NCI-H2196 (cell line): ENCODE measurements at regions not wholly inside any gene's neighbourhood (a gene's known extent, or its start where the extent isn't known, plus 50 kb on each side); places are given as distances from the start of the nearest gene placed in this dataset.

Source experiments
- DNase-seq: peaks from one replicate; lab custom pipeline; 2025; ENCODE audit not compliant: unreplicated experiment; lab: John Stamatoyannopoulos, UW

DNA sequence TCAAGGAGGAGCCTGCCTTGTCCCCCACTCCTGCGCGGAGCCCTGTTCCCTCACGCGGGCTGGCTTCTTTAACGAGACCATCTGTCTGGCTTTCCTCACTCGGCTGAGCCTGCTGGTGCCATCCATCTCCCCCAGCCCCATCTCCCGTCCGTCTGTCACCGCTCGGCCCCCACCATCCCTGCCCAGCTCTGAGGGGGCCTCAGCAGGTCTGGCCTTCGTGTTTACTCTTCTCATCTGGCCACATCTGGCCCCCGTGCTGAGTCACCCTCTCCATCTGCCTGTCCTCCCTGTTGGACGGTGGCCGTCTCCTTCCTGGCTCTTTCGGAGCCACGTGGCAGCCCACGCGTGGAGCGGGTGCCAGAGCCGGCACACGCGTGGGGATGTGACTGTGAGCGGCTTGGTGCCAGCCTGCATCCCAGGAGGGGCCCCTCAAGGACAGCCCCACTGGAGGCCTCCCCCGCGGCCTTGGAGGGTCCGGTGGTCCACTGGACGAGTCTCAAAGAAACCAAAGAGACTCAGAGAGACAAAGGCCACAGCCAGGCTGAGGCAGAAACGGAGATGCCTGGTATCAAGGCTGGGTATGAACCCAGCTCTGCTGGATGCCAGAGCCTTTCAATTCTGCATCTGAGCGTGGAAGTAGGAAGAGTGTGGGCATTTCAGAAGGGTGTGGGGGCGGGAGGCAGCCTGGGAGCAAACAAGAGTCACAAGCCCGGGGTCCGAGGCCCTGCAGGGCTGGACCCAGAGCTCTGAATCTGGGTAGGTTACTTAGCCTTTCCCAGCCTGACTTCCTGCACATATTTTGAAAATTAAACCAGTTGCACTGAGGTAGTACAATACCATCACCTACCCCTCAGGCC, 76.7 kb upstream of the UNC5A start:
- no peak for DNase-seq

DNA sequence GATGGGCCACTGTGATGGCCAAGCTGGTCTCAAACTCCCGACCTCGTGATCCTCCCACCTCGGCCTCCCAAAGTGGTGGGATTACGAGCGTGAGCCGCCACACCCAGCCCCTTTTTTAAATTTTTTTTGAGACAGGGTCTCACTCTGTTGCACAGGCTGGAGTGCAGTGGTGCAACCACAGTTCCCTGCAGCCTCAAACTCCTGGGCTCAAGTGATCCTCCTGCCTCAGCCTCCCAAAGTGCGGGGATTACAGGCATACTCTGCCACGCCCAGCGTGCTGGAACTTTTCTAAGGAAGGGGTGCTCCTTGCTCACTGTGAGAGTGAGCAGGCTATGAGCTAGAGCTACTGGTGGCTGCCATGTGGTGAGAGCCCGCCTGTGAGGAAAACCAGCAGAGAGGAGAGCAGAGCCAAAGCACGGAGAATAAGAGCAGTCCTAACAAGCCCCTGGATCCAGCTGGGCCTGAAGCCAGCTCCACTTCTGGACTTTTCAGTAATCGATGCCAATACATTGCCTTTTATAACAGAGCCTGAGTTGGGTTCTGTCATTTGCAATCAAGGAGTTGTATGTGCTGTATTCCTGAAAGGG, 75.5 kb upstream of the UNC5A start:
- no peak for DNase-seq

DNA sequence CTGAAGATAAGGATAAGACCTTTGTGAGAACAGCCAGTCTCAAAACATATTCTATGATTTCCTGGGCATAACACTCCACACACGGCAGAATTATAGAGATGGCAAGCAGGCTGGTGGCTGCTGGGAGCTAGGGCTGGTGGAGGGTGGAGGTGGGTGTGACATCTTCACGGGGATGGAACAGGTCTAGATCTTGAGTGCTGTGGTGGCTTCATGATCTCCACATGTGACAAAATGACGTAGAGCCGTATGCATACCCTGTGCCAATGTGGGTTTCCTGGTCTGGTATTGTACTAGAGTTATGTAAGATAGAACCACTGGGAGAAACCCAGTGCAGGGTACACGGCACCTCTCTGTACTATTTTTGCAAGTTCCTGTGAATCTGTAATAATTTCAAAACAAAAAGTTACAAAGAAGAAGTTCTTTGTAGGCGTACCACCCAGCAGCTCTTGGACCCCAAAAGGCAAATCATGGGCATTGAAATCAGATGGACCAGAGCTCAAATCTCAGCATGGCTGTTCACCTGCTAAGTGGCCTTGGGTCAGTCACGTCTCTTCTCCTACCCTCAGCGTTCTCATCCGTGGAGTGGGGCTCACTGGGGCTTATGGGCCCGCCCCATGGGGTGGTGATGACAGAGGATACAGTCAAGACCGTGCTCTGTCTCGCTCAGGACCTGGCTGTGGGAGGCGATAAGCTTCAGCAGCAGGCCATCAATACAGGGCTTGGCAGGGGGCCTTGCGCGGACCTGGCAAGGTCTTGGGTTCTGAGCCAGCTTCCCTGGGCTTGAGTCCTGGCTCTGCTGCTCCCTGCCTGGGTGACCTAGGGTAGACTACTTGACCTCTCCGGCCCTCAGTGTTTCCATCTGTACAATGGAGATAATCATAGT, 74.7 kb upstream of the UNC5A start:
- DNase-seq, result no peak

DNA sequence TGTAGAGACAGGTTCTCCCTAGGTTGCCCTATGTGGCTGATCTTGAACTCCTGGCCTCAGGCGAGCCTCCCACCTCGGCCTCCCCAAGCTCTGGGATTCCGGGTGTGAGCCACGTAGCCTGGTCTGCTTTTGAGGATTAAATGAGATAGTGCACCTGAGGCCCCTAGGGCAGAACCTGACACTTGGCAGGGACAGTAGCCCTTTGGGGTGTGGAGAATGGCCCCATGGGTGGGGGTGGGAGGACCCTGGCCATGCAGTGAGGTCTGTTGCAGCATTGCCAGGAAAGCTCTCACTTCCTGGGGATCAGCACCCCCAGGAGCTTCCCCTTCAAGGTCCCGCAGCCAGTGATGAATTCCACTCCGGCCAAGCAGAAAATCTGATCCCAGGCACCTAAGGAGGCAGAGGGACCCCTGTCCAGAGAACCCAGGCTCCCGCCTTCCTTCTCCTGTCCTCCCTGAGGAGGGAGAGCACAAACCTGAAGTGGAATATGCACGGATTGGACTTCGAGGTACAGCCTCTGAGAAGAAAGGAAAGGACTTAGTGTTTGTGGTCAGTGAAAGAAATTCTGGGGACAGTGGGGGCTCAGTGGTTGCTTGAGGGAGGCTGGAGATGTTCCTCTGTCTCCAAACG, 73.9 kb upstream of the UNC5A start:
- DNase-seq, result no peak

DNA sequence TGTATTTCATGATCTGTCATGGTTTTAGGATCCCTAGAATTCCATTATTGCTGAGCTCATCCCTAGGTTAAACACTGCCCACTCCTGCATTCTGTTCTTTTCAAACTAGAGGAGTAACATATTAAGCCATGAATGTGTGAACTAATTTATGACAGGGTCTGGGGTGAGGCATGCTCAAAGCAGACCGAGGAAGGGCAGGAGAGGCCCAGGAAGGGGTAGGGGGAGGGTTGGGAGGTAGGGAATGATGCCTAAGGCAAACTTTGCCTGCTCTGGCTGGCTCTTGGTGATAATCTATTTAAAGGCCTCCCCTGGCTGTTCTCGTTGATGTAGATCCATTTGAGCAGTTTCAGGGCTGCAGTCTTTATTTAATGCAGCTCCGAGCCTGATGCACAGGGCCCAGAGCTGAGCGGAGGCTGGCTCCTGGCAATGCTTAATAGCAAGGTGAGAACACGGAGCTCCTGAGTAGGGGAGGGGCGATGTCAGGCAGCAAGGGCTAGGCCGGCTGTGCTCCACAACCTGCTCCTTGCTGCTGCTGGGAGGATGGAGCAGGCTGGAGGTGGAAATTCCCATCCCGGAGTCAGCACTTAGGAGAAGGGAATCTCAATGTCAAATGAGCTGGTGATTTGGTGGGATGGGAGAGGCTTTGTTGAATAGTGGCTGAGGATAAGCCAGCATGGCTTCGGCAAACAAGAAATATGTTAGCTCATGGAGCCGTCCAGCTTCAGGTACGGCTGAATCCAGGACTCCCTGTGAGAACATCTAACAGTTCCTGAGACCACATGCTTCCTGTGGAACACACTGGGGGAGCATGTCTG, 73.2 kb upstream of the UNC5A start:
- no peak for DNase-seq

DNA sequence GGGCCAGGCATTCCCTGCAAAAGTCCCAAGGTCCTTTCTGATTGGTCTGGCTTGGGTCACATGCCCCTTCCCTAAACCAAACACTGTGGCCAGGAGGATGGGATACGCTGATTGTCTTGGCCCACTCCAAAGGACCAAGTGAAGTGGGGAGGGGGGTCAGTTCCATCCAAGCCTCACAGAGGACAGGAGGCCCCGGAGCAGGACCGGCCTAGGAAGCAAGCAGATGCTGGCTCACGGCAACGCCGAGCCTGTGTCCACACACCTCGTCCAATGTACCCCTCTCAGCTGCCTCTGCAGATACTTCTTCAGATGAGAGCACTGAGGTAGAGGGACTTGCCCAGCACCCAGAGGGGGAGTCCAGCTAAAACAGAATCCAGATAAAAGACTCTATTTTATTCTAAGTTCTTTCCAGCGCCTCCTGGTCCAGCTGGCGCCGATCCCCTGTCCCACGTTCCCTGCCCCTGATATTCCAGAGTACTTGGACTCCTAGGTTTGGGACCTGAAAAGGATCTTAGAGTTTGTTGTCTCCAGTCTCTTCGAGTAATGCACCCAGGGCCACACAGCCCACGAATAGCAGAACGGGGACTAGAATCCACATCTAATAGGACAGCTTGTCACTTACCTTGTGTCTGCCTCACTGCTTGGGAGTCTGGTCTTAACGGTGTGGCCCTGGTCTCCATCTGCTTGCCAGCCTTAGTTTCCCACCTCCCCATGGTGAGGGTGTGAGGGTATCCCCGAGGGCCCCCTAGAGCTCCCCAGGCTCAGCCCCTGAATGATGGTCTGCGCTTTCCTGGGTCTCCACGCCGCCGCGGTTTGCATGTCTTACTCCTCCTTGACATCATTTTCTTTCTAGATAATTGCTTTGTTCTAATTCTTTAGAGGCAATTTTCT, 72.4 kb upstream of the UNC5A start:
- no peak for DNase-seq

DNA sequence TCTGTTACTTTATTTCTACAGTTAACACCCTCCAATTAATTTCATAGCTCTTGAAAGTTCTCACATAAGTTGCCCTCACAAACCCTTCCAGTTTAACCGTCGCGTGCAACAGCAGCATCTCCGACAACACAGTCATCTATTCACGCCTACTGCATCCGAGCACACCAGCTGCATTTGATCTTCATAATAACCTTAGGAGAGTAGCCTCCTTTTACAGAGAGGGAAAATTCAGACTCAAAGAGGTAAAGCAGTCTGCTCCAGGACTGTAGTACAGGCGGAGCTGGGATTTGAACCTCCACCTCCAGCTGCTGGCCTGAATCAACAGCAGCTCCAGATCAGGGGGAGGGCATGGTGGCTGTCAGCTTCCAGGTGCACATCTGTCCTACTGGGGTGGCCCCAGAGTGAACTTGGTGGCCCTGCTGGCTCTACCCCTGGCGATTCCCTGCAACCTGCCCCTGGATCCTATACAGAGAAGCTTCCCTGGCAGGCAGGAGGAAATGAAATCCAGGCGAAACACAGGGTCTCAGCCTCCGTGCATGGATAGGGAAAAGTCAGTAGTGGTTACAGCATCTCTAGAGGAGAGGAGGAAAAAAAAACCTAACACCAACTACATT, 71.6 kb upstream of the UNC5A start:
- DNase-seq, result no peak

DNA sequence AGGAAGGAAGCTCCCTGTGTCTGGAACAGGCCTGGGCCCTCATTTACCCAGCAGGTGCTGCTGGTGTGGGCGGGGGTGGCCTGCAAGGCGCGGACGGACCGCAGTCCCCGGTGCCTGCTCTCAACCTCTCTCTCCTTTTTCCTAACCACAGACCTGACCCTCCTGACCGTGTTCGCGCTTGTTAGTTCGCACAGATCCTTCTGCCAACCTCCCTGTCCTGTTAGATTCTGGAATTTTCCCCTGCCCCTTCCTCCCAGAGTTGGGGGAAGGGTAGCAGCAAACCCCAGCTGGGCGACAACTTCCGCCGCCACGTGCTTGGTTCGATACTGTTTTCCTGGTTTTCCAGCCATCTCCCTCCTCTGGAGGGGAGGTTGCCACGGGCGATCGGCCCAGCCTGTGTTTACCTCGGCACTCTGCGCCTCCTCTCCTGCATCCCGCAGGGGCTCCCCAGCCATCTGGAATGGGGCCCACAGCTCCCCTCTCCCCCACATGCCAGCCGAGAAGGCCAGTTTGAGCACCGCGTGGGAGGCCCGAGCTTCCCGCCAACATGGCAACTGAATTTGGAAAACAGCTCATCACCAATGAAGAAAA, 70.8 kb upstream of the UNC5A start:
- no peak for DNase-seq

DNA sequence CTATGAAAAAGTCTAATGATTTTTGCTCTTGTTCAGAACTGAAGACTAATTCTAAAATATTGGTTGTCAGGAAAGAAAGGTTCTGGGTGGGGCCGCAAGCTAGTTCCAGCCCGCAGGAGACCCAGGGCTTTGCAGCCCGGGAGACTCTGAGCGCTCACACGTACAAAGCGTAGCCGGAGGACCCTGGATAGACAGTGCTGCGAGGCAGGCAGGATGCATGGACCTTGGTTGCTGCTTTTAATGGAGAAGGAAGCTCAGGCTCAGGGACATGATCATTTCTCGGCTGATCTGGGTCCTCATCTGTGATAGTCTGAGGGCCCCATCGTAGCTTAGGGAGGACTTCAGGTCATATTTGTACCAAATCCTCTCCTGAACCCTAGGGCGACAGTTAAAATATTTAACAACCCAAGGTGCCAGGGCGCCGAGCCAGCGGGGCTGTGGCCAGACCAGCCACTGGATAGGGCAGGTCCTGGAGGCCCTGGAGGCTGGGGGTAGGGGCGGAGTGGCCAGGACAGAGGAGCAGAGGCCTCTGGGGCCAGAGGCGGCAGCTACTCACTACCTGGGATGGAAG, 70.1 kb upstream of the UNC5A start:
- DNase-seq, result no peak

DNA sequence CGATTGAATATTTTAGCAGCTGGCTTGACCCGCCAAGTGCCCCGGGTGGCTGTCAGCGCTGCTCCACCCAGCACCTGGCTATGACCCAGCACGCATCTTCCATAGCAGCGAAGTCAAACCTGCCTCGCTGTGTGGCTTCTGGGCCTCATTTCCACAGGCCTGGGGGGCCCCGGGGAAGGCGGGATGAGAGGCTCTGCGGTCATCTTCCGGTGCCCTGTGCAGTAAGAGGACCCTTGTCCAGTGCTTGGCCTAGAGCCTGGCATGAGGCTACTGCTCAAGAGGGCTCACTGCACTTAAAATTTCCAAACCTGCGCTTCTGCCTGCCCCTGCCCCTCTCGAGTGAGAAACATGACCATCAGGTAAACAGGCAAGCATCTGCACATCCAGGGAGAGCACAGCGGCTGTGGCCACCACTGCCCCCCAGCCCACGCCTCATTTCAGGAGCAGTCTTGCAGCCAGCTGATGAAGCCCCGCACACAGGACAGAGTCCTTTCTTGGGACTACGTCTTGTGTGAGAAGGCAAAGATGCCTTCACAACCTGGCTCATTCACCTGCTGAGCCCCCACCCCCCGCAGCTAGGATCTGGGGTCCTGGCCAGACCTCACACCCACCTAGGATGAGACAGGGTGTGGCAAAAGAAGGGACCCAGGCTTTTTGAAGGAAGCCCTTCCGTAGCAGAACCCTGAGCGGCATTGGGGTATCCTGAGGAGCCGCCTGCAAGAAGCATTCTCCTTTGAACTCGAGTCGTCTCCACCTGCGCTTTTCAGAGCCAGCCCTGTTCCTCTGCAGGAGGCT, 69.5 kb upstream of the UNC5A start:
- DNase-seq, result no peak

DNA sequence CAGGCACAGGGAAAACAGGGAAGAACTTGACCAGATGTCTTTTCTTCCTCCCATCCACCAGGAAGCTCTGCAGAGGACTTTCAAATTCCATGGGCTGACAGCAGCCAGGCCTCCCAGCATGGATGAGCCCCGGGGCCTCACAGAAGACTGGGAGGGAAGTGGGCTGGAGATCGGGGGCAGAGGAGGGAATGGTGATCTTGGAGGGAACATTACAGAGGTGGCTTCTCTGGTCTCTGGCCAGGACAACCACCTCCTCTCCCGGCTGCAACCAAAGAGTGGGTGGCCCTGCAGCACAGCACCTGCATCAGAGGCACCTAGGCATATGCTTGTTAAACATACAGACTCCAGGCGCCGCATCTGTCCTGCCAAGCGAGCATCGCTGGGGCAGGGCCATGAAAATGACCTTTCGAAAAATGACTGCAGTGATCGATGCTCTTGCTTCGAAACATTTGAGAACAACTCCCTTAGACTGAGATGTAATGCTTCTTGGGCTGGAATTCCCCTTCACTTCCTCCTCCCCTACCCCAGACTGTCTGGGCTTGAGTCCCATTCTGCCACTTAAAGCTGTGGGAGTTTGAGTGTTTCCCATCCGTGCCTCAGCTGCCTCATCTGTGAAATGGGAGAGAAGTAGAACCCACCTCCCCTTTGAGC, 68.7 kb upstream of the UNC5A start:
- no peak for DNase-seq

DNA sequence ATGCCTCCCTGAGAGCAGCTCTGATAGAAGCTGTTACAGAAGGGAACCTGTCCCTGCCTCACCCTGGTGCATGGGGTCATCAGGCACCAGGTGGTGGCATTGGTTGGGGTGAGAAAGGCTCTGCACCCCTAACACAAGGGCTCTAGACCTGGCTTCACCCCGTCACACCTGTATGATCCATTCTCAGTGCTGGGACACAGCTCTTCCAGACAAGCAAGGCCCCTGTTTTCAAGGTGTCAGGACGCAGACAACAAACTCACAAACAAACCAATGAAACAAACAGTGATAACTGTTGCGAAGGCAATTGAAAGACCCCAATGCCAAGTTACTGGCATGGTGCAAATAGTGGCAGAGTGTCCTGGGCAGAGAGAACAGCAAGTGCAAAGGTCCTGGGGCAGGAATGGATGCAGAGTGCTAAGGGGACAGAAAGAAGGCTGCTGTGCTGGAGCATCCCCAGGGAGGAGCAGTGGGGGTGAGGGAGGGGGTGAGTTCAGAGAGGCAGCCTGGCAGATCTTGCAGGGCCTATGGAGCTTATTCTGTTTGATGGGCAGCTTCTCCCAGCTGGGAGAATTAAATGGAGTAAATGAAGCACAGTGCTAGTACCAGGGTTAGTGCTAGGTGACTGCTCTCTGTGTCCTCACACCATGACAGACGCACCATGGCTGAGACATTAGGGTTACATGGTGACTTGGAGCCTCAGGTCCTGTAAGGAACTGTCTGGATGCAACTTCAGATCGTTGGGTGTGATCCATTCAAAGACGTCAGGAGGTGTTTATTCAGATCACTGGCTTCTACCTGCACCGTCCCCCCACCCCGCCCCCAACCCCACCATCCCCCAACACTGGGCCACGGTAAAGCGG, 67.9 kb upstream of the UNC5A start:
- DNase-seq, result no peak

DNA sequence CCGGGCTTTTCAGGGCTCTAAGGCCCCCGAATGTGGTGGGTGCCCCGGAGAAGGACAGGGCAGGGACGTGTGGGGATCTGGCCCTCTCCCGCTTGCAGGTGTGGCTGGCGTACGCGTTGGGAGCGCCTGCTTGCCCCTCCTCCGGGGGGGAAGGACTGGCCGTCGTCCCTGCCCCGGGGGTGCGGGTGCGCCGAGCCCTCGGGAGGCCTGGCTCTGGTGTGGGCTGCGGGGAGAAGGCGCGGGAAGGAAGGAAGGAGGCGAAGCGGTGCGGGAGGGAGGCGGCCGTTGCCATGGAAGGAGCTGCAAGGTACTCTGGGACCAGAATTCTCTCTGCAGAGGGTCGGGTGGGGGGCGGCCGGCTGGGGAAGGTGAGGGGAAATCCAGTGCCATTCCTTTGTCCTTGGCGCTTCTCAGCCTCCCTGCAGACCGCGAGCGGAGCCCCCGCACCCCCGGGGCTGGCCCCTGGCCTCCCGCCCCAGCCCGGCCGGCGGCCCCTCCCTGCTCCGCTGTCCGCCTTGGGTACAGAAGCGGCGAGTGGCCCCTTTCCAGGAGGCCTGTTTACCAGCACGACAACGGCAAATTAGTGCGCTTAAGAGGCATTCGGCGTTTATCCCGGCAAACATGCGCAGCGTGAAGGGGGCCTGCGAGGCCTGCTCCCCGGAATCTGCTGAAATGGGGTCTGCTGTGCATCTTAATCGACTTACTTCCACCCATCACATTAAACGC, 67.1 kb upstream of the UNC5A start:
- DNase-seq, result no peak

DNA sequence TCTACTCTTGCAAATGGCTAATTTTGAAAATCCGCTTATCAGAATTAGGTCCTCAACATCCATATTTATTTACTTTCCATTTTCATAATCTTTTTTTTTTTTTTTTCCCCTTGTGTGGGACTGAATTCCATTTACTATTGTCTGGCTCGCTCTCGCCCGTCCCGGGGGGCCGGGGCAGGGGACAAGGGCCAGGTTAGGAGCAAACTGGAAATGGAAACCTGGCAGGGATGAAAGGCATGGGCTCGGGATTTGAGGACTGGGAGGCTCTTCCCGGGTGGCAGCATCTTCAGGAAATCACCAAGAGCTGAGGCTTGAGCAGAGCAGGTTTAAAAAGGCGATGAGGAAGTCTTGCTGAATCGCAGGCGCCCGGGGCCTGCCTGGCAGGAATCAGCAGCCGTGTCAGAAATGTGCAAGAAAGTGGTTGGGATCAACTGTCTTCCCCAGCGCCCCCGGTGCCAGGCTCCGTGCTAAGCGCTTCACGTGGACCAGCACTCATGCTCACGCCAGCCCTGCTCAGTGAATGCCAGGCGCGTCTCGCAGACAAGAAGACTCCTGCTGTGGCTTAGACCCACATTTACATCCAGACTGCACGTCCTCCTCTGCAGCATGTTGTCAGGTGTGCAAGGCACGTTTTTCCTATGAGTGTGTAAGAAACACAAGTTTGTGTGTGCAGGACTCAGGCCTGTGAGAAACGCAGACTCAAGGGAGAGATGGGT, 66.3 kb upstream of the UNC5A start:
- no peak for DNase-seq

DNA sequence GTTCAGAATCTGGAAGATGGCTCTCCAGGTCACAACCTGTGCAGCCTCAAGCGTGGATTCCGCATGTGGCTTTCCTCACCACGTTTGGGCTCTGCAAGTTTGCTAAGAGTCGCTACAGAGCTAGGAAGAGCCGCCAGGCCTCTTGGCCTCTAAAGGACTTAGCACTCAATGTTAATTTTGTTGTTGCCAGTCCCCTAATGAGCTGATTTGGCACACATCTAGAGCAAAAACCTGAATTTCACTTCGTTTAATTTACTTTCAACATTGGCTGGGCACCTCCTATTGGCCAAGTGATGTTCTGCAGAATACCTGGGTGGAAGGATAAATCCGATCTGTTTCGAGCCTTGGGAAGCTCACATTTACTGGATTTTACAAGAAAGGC, 65.8 kb upstream of the UNC5A start:
- no peak for DNase-seq
